Activated CD4-positive, alpha-beta T cell treated with anti-CD3 and anti-CD28 coated beads for 36 hours (primary cell): ENCODE measurements at regions not wholly inside any gene's neighbourhood (a gene's known extent, or its start where the extent isn't known, plus 50 kb on each side); places are given as distances from the start of the nearest gene placed in this dataset.

Experiments used
- ATAC-seq: fragments of 200-7000 bp; cut with Tn5 transposase; one replicate; pipeline ENCODE4 v1.10.0; 2021; ENCODE audit warnings: mild to moderate bottlenecking, moderate library complexity
- CTCF ChIA-PET: fragments of 350-600 bp; sonication (Branson Sonifier 250); formaldehyde crosslinking; loops from one replicate; lab custom pipeline; 2021; ENCODE audit warnings: antibody characterized with exemption; lab: Charles Lee
- POLR2A ChIA-PET: fragments of 350-600 bp; sonication (Branson Sonifier 250); formaldehyde crosslinking; loops from one replicate; lab custom pipeline; 2021; ENCODE audit warnings: antibody characterized with exemption, inconsistent platforms; lab: Charles Lee
- DNase-seq: peaks from one replicate; pipeline ENCODE4 v3.0.0-alpha.2; 2020
- H3K27ac Mint-ChIP-seq: one replicate; pipeline ENCODE4 v1.8.0; 2021; ENCODE audit warnings: mixed read lengths
- H3K27me3 Mint-ChIP-seq: one replicate; pipeline ENCODE4 v1.8.0; 2021; ENCODE audit warnings: mixed read lengths
- H3K36me3 Mint-ChIP-seq: one replicate; pipeline ENCODE4 v1.8.0; 2021; ENCODE audit warnings: low read depth, mixed read lengths
- H3K4me1 Mint-ChIP-seq: one replicate; pipeline ENCODE4 v1.8.0; 2021; ENCODE audit warnings: mixed read lengths
- H3K4me3 Mint-ChIP-seq: one replicate; pipeline ENCODE4 v1.8.0; 2021; ENCODE audit warnings: mild to moderate bottlenecking, moderate library complexity, mixed read lengths
- H3K9me3 Mint-ChIP-seq: one replicate; pipeline ENCODE4 v1.8.0; 2021; ENCODE audit warnings: low read depth, mixed read lengths
- intact Hi-C, 2 experiments: fragments of 100-400 bp; cut with DNase I in 1 of 2; cut with micrococcal nuclease in 1 of 2; formaldehyde crosslinking; loops; one replicate each; pipeline versions ENCODE4 v1.14.2 to v1.15.1; 2022 to 2024; cut with DNase I, micrococcal nuclease

DNA sequence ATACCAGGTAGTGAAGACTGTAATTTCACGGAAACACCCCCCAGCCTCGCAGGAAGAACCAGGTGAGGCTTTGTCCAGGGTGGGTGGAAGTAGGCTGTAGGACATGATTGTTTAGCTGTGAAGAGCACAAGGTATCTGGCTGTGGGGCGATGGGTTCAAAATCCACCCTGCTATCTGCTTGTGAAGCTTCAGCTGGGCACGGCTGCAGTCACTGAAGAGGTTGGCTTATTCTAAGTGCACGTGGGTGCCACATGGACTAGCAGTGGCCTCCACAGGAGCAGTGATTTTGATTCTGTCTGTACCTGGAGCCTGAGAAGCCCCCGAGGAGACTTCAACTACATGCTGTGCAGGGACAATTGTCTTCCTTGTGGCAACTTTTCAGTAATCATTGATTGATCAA lies 254.1 kb downstream of the FGF9 start:
- H3K4me1 Mint-ChIP-seq: no peaks in the 10 kb centered on the region
- ChIA-PET POLR2A (no interaction called here), CTCF (no interaction called here)
- H3K36me3 Mint-ChIP-seq: no peaks in the 10 kb centered on the region
- no peak for ATAC-seq
- H3K4me3 Mint-ChIP-seq: no peak overlapping the region
- H3K27ac Mint-ChIP-seq: no peak overlapping the region
- H3K27me3 Mint-ChIP-seq: no peaks in the 10 kb centered on the region
- no peak for DNase-seq
- intact Hi-C loops: no loop called here
- H3K9me3 Mint-ChIP-seq: no peaks in the 10 kb centered on the region

GRCh38 chr13:21925720-21926119 lies 254.8 kb downstream of the FGF9 start:
- Mint-ChIP-seq H3K9me3 (no peaks in the 10 kb centered on the region), H3K4me3 (no peak overlapping the region), H3K4me1 (no peaks in the 10 kb centered on the region), H3K27ac (no peak overlapping the region), H3K36me3 (no peaks in the 10 kb centered on the region), H3K27me3 (no peaks in the 10 kb centered on the region)
- ChIA-PET POLR2A (no interaction called here), CTCF (no interaction called here)
- ATAC-seq (no peak), DNase-seq (no peak)
- intact Hi-C loops: no loop called here

GRCh38 chr13:21929400-21929799 lies 258.5 kb downstream of the FGF9 start:
- DNase-seq: no peak
- no peak for ATAC-seq
- CTCF ChIA-PET: no interaction called here
- Mint-ChIP-seq H3K4me3 (no peak overlapping the region), H3K27ac (no peak overlapping the region), H3K4me1 (no peaks in the 10 kb centered on the region), H3K9me3 (no peaks in the 10 kb centered on the region), H3K36me3 (no peaks in the 10 kb centered on the region), H3K27me3 (no peaks in the 10 kb centered on the region)
- intact Hi-C loops: no loop called here
- POLR2A ChIA-PET: no interaction called here

- CTCF ChIA-PET: interaction anchor here (1.0 kb wide), 1 partner anchor 17 kb away, joined by 3 read pairs; no protein-coding TSS in a partner anchor
- no peak for ATAC-seq
- no peaks in the 10 kb centered on the region for H3K4me1 Mint-ChIP-seq
- H3K36me3 Mint-ChIP-seq: no peaks in the 10 kb centered on the region
- DNase-seq: no peak
- H3K4me3 Mint-ChIP-seq: no peak overlapping the region
- H3K9me3 Mint-ChIP-seq: no peaks in the 10 kb centered on the region
- intact Hi-C loops: no loop called here
- no peaks in the 10 kb centered on the region for H3K27me3 Mint-ChIP-seq
- H3K27ac Mint-ChIP-seq: no peak overlapping the region
- POLR2A ChIA-PET: interaction anchor here (0.5 kb wide), 1 partner anchor 313 kb away, joined by 3 read pairs; no protein-coding TSS in a partner anchor
Measured at GRCh38 chr13:21930536-21930935, 259.7 kb downstream of the FGF9 start.

GRCh38 chr13:21932578-21932977 lies 261.7 kb downstream of the FGF9 start:
- H3K9me3 Mint-ChIP-seq: no peaks in the 10 kb centered on the region
- H3K4me1 Mint-ChIP-seq: no peaks in the 10 kb centered on the region
- DNase-seq (no peak), ATAC-seq (no peak)
- H3K27ac Mint-ChIP-seq: no peak overlapping the region
- peaks cover 2% of the 10 kb centered on the region for H3K27me3 Mint-ChIP-seq
- intact Hi-C loops: no loop called here
- no peak overlapping the region for H3K4me3 Mint-ChIP-seq
- ChIA-PET CTCF (no interaction called here), POLR2A (no interaction called here)
- H3K36me3 Mint-ChIP-seq: no peaks in the 10 kb centered on the region

- ATAC-seq: no peak
- intact Hi-C loops: no loop called here
- Mint-ChIP-seq H3K4me1 (no peaks in the 10 kb centered on the region), H3K9me3 (no peaks in the 10 kb centered on the region), H3K27ac (no peak overlapping the region), H3K36me3 (no peaks in the 10 kb centered on the region), H3K4me3 (no peak overlapping the region), H3K27me3 (peaks cover 2% of the 10 kb centered on the region)
- no peak for DNase-seq
- ChIA-PET POLR2A (no interaction called here), CTCF (no interaction called here)
Measured at GRCh38 chr13:21932996-21933395, 262.1 kb downstream of the FGF9 start.

DNA sequence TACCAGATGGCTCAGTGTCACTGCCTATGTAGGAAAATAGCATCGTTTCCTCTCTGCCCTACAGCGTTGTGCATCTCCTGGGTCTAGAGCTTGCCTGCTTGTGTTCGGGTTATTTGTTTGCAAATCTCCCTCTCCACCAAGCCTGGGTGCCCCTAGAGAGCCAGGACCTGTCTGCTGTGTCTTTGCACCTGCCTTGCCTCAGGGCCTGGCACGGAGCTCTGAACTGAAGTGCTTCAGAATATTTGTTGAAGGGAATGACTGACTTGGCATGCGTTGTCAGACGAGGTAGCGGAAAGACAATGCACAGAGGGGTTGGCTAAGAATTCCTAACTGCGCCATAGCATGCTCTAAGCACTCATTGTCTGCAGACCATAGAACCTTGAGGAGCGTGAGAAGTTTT lies 263.4 kb downstream of the FGF9 start:
- CTCF ChIA-PET: no interaction called here
- intact Hi-C loops: no loop called here
- H3K36me3 Mint-ChIP-seq: no peaks in the 10 kb centered on the region
- DNase-seq (no peak), ATAC-seq (no peak)
- H3K9me3 Mint-ChIP-seq: no peaks in the 10 kb centered on the region
- no peak overlapping the region for H3K4me3 Mint-ChIP-seq
- H3K4me1 Mint-ChIP-seq: no peaks in the 10 kb centered on the region
- peaks cover 2% of the 10 kb centered on the region for H3K27me3 Mint-ChIP-seq
- no peak overlapping the region for H3K27ac Mint-ChIP-seq
- POLR2A ChIA-PET: no interaction called here

DNA sequence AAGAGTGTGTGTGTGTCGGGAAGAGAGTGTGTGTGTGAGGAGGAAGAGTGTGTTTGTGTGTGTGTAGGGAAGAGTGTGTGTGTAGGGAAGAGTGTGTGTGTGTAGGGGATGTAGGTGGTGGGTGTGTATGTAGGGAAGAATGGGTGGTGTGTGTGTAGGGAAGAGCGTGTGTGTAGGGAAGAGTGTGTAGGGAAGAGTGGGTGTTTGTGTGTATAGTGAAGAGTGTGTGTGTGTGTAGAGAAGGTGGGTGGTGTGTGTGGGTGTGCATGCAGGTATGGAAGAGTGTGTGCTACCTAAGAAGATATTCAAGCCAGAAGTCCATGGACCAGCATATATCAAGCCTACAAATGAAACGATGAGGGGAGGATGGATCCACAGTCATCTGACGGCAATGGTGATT lies 265.8 kb downstream of the FGF9 start:
- intact Hi-C loops: no loop called here
- no peaks in the 10 kb centered on the region for H3K9me3 Mint-ChIP-seq

DNA sequence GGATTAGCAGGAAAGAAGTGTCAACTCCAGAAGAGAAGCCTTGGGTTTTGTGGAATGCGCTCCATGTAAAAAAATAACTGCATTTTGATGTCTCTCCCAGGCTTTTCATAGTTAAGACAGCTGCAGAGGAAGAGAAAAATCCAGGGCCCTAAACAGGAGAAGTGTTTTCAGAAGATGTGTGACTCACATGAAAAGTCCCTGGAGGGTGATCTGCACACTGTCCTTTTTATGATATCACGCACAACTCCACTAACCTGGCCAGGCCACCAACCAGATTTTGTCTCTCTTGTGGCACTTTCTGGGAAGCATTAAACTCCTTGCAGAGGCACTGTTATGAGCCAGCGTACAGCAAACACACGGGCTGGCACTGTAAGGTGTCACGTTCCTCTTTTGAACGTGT lies 267.3 kb downstream of the FGF9 start:
- DNase-seq (no peak), ATAC-seq (no peak)
- Mint-ChIP-seq H3K4me3 (no peak overlapping the region), H3K9me3 (peaks cover 5% of the 10 kb centered on the region), H3K27me3 (peaks cover 2% of the 10 kb centered on the region), H3K4me1 (no peaks in the 10 kb centered on the region), H3K27ac (no peak overlapping the region), H3K36me3 (no peaks in the 10 kb centered on the region)
- intact Hi-C loops: no loop called here
- CTCF ChIA-PET: no interaction called here
- POLR2A ChIA-PET: no interaction called here

More for the DNA sequence above, 265.8 kb downstream of the FGF9 start:
- POLR2A ChIA-PET: no interaction called here
- Mint-ChIP-seq H3K27ac (no peak overlapping the region), H3K36me3 (no peaks in the 10 kb centered on the region), H3K4me1 (no peaks in the 10 kb centered on the region), H3K4me3 (no peak overlapping the region), H3K27me3 (peaks cover 2% of the 10 kb centered on the region)
- ATAC-seq (no peak), DNase-seq (no peak)
- CTCF ChIA-PET: no interaction called here

DNA sequence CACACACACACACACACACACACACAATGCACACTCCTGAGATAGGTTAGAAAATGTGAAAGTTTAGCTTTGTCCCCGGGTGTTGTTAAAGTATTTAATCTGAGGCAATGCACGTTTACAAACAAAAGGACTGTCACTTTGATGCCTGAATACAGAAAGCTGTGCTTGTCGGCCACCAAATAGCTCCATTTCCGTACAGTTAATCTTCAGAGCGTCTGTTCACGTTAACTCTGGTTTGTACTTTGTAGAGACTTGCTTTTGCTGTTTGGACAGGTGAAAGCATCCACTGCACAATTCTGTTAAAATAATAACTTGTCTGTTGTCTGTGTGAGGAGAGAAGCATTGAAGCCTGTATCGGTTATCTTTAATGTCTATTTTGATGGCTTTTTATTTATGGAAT lies 267.8 kb downstream of the FGF9 start:
- Mint-ChIP-seq H3K4me3 (no peak overlapping the region), H3K27me3 (peaks cover 2% of the 10 kb centered on the region), H3K27ac (no peak overlapping the region), H3K4me1 (no peaks in the 10 kb centered on the region), H3K36me3 (no peaks in the 10 kb centered on the region), H3K9me3 (peaks cover 5% of the 10 kb centered on the region)
- intact Hi-C loops: no loop called here
- DNase-seq: no peak
- CTCF ChIA-PET: no interaction called here
- POLR2A ChIA-PET: no interaction called here
- ATAC-seq: no peak

- Mint-ChIP-seq H3K36me3 (peaks cover 9% of the 10 kb centered on the region), H3K27ac (no peak overlapping the region), H3K9me3 (peaks cover 24% of the 10 kb centered on the region), H3K27me3 (no peaks in the 10 kb centered on the region), H3K4me3 (no peak overlapping the region), H3K4me1 (no peaks in the 10 kb centered on the region)
- no peak for ATAC-seq
- ChIA-PET CTCF (no interaction called here), POLR2A (no interaction called here)
- no peak for DNase-seq
- intact Hi-C loops: no loop called here
Measured at GRCh38 chr13:21942061-21942460, 271.2 kb downstream of the FGF9 start.

DNA sequence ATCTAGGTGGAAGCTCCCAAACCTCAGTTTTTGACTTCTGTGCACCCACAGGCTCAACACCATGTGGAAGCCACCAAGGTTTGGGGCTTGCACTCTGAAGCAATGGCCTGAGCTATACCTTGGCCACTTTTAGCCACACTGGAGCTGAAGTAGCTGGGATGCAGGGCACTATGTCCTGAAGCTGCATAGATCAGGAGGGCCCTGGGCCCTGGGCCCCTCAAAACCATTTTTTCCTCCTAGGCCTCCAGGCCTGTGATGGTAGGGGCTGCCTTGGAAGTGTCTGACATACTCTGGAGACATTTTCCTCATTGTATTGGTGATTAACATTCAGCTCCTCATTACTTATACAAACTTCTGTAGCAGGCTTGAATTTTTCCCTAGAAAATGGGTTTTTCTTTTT lies 273.7 kb downstream of the FGF9 start:
- ATAC-seq (no peak), DNase-seq (no peak)
- H3K9me3 Mint-ChIP-seq: peaks cover 24% of the 10 kb centered on the region
- H3K4me3 Mint-ChIP-seq: no peak overlapping the region
- ChIA-PET POLR2A (no interaction called here), CTCF (interaction anchor here (0.6 kb wide), 1 partner anchor 1747 kb away, joined by 3 read pairs; no protein-coding TSS in a partner anchor)
- no peaks in the 10 kb centered on the region for H3K27me3 Mint-ChIP-seq
- no peak overlapping the region for H3K27ac Mint-ChIP-seq
- no peaks in the 10 kb centered on the region for H3K4me1 Mint-ChIP-seq
- intact Hi-C loops: no loop called here
- peaks cover 9% of the 10 kb centered on the region for H3K36me3 Mint-ChIP-seq

DNA sequence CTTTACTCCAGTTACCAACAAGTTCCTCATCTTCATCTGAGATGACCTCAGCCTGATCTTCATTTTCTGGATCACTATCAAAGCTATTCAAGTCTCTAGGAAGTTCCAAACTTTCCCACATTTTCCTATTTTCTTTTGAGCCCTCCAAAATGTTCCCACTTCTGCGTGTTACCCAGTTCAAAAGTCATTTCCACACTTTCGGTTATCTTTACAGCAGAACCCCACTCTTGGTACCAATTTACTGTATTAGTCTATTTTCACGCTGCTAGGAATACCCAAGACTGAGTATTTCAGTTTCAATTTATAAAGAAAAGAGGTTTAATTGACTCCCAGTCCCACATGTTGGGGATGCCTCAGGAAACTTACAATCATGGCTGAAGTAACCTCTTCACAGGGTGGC lies 274.3 kb downstream of the FGF9 start:
- no peak overlapping the region for H3K27ac Mint-ChIP-seq
- ChIA-PET CTCF (interaction anchor here (0.6 kb wide), 1 partner anchor 1748 kb away, joined by 3 read pairs; no protein-coding TSS in a partner anchor), POLR2A (no interaction called here)
- intact Hi-C loops: no loop called here
- H3K9me3 Mint-ChIP-seq: peaks cover 24% of the 10 kb centered on the region
- H3K36me3 Mint-ChIP-seq: peaks cover 9% of the 10 kb centered on the region
- ATAC-seq (no peak), DNase-seq (no peak)
- H3K4me3 Mint-ChIP-seq: no peak overlapping the region
- H3K4me1 Mint-ChIP-seq: no peaks in the 10 kb centered on the region
- no peaks in the 10 kb centered on the region for H3K27me3 Mint-ChIP-seq
